OCI-LY1 (cell line): ENCODE measurements at regions not wholly inside any gene's neighbourhood (a gene's known extent, or its start where the extent isn't known, plus 50 kb on each side); places are given as distances from the start of the nearest gene placed in this dataset.

Source experiments
- CTCF ChIP-seq: fragments of 200-600 bp; sonication (generic), shearing (Covaris generic); IDR thresholded peaks from 2 replicates; pipeline ENCODE4 v1.5.1; 2017; ENCODE audit warnings: mild to moderate bottlenecking, antibody characterized with exemption, low read length, moderate library complexity, mixed read lengths
- EZH2 ChIP-seq: fragments of 200-600 bp; sonication (generic), shearing (Covaris generic); IDR thresholded peaks from 2 replicates; pipeline ENCODE4 v1.8.0; 2017; ENCODE audit warnings: borderline replicate concordance, mixed run types, mild to moderate bottlenecking, antibody characterized with exemption, low read length, moderate library complexity, mixed read lengths

GRCh38 chr1:201774224-201774982 lies 54.6 kb upstream of the IPO9 start:
- TF ChIP-seq CTCF (no peak), EZH2 (no peak)
